ENCODE measurements at regions not wholly inside any gene's neighbourhood (a gene's known extent, or its start where the extent isn't known, plus 50 kb on each side); places are given as distances from the start of the nearest gene placed in this dataset.
A peak's percentile ranks its signal among the peaks of the same experiment; 100 is the strongest.

DNA sequence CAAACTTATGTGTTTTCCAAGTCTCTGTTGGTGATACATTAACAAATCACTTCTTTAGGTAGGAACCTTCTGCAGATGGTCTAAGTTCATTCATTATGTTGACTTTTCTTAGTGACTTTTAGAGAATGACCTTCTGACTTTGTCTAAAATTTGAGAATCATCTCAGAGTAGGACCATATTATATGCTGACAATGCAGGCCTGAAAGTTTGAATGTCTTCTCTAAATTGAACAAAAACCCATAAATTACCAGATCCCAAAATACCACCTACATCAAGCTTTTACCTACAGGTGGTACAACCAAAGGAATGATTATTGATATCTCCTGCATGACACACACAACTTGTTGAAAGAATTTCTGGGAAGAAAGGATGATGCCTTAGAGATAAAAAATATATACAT, 191.5 kb downstream of the SOD2 start (continued):
- TF ChIP-seq USF2 (CRISPR knock-in tag; IDR thresholded peaks at IDR 0.05) (no peak), NONO (IDR thresholded peaks at IDR 0.05; ENCODE audit: low read depth in 2 of 2, low read length in 1 of 2) (no peak), PHF8 (IDR thresholded peaks at IDR 0.05; ENCODE audit: borderline replicate concordance, low read length) (no peak), SRSF3 (IDR thresholded peaks at IDR 0.05; ENCODE audit: insufficient read depth, low read length) (no peak), ZNF316 (IDR thresholded peaks at IDR 0.05) (peak; percentile 77), EZH2 (IDR thresholded peaks at IDR 0.05; ENCODE audit: borderline replicate concordance, low read depth, low read length) (no peak), POLR2H (tag; IDR thresholded peaks at IDR 0.05; ENCODE audit: low read depth) (no peak), NFRKB (IDR thresholded peaks at IDR 0.05; ENCODE audit: low read depth) (no peak), NR4A1 (CRISPR knock-in tag; IDR thresholded peaks at IDR 0.05) (no peak), NR4A1 (tag; IDR thresholded peaks at IDR 0.05) (no peak), ZBTB33 (CRISPR knock-in tag; IDR thresholded peaks at IDR 0.05) (no peak), ZC3H8 (IDR thresholded peaks at IDR 0.05) (no peak), CBFA2T3 (IDR thresholded peaks at IDR 0.05) (0 out of 2 replicates have a peak, but pooled peaks have one; percentile 18), C11orf30 (IDR thresholded peaks at IDR 0.05; ENCODE audit: low read depth) (peak; percentile 57), ZNF699 (CRISPR knock-in tag; IDR thresholded peaks at IDR 0.05; ENCODE audit: insufficient replicate concordance) (no peak), TCF7L2 (IDR thresholded peaks at IDR 0.05; ENCODE audit: low read depth, low read length) (no peak), TEAD4 (IDR thresholded peaks at IDR 0.05; ENCODE audit: low read length) (peak; percentile 24; the same call in 1 of the 2 replicates), TEAD4 (CRISPR knock-in tag; IDR thresholded peaks at IDR 0.05; ENCODE audit: borderline replicate concordance) (no peak), RUNX1 (IDR thresholded peaks at IDR 0.05; ENCODE audit: low read depth) (no peak), ELF2 (CRISPR knock-in tag; IDR thresholded peaks at IDR 0.05) (no peak), ESRRB (CRISPR knock-in tag; IDR thresholded peaks at IDR 0.05; ENCODE audit: borderline replicate concordance) (no peak), TAL1 (IDR thresholded peaks at IDR 0.05) (peak; percentile 38; the same call in 1 of the 2 replicates), ZNF146 (CRISPR knock-in tag; IDR thresholded peaks at IDR 0.05; ENCODE audit: unreplicated experiment) (no peak), ZNF785 (CRISPR knock-in tag; IDR thresholded peaks at IDR 0.05) (no peak), SMARCA4 (IDR thresholded peaks at IDR 0.05) (no peak), ZBTB17 (CRISPR knock-in tag; IDR thresholded peaks at IDR 0.05) (no peak), MAFG (tag; conservative IDR thresholded peaks at IDR 0.05) (peak; percentile 36), NFXL1 (CRISPR knock-in tag; IDR thresholded peaks at IDR 0.05) (no peak)
- TF ChIP-seq, protein P1, sequence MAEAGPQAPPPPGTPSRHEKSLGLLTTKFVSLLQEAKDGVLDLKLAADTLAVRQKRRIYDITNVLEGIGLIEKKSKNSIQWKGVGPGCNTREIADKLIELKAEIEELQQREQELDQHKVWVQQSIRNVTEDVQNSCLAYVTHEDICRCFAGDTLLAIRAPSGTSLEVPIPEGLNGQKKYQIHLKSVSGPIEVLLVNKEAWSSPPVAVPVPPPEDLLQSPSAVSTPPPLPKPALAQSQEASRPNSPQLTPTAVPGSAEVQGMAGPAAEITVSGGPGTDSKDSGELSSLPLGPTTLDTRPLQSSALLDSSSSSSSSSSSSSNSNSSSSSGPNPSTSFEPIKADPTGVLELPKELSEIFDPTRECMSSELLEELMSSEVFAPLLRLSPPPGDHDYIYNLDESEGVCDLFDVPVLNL (CRISPR knock-in tag; IDR thresholded peaks at IDR 0.05; ENCODE audit: low read depth): no peak

Data from K562 (cell line).